K562 (cell line): ENCODE measurements at regions not wholly inside any gene's neighbourhood (a gene's known extent, or its start where the extent isn't known, plus 50 kb on each side); places are given as distances from the start of the nearest gene placed in this dataset.

Experiments
- CTCF ChIP-seq, 3 experiments: IDR thresholded peaks in 2 of 3; conservative IDR thresholded peaks in 1 of 3; 2 replicates each; pipeline ENCODE4 v1.5.1; 2011 to 2012; ENCODE audit warnings: low read length in 3 of 3, mild to moderate bottlenecking in 3 of 3, control low read depth in 2 of 3, improper control_type of control experiment in 1 of 3, inconsistent platforms in 1 of 3, low read depth in 1 of 3, mixed read lengths in 1 of 3, moderate library complexity in 1 of 3; ENCODE audit not compliant: insufficient read depth in 2 of 3
- FOXP1 ChIP-seq: sonication (generic); formaldehyde crosslinking; IDR thresholded peaks from 2 replicates; pipeline ENCODE4 v1.8.0; 2022; ENCODE audit warnings: mild to moderate bottlenecking, missing genetic modification reagents
- HINFP ChIP-seq: fragments of 450-650 bp; conservative IDR thresholded peaks from 2 replicates; pipeline ENCODE4 v1.6.1; 2016; ENCODE audit warnings: missing genetic modification characterization, low read depth, mild to moderate bottlenecking, control low read depth, missing compliant biosample characterization
- MYC ChIP-seq, 2 experiments: fragments of 250-450 bp in 1 of 2; sonication (Bioruptor Pico) in 1 of 2; IDR thresholded peaks; 2 replicates each; pipeline versions ENCODE4 v1.5.1 to v1.6.1; 2012 to 2021; ENCODE audit warnings: low read depth in 2 of 2, borderline replicate concordance in 1 of 2, improper control_type of control experiment in 1 of 2, low read length in 1 of 2, mild to moderate bottlenecking in 1 of 2, moderate library complexity in 1 of 2
- RBM39 ChIP-seq: fragments of 200-400 bp; formaldehyde crosslinking; optimal IDR thresholded peaks from 2 replicates; pipeline ENCODE3; 2018; ENCODE audit warnings: low read depth, low read length
- RUNX1 ChIP-seq: sonication (generic); IDR thresholded peaks from 2 replicates; pipeline ENCODE4 v1.6.1; 2016; ENCODE audit warnings: antibody characterized with exemption, low read depth

- TF ChIP-seq CTCF (IDR thresholded peaks at IDR 0.05 in 2 of 3, conservative IDR thresholded peaks at IDR 0.05 in 1 of 3; ENCODE audit: insufficient read depth in 2 of 3, low read depth in 1 of 3, low read length in 3 of 3) (no peak), MYC (IDR thresholded peaks at IDR 0.05; ENCODE audit: low read depth, low read length) (no peak), MYC (CRISPR knock-in tag; IDR thresholded peaks at IDR 0.05; ENCODE audit: borderline replicate concordance, low read depth) (no peak), RUNX1 (no peak), RBM39 (no peak), HINFP (tag) (no peak), FOXP1 (CRISPR knock-in tag) (no peak)
Measured at GRCh38 chr7:3191548-3191947, 109.5 kb upstream of the SDK1 start.
